GM12892 (cell line): ENCODE measurements at regions not wholly inside any gene's neighbourhood (a gene's known extent, or its start where the extent isn't known, plus 50 kb on each side); places are given as distances from the start of the nearest gene placed in this dataset.

ENCODE experiments used
- POLR2A ChIP-seq: IDR thresholded peaks from 2 replicates; pipeline ENCODE4 v1.6.1; 2011; ENCODE audit warnings: low read depth, low read length, control low read depth
- TAF1 ChIP-seq: IDR thresholded peaks from 2 replicates; pipeline ENCODE4 v1.6.1; 2011; ENCODE audit warnings: low read depth, mild to moderate bottlenecking, control low read depth, low read length, borderline replicate concordance

- TF ChIP-seq POLR2A (no peak), TAF1 (no peak)
Observed at GRCh38 chr14:61219256-61219655, 61.9 kb downstream of the TMEM30B start.
